ENCODE measurements at regions not wholly inside any gene's neighbourhood (a gene's known extent, or its start where the extent isn't known, plus 50 kb on each side); places are given as distances from the start of the nearest gene placed in this dataset.

DNA sequence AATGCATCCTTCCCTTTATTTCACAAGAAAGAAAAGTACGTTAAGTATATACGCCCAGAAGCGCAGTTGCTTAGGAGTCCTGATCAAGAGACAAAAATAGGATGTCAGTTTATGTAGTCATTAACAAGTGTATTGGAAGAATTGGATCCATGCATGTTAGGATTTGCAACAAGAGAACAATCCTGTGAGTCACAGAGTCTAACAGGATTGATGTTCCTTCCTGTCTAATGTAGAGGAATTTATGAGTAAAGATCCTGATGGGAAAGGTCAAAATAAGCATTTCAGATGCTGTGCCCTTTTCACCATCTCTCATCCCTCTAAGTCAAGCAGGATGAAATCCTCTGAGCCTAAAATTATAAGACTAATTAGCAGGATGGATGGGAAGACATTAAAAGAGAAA, 406.0 kb upstream of the GRIA1 start:
- FAIRE-seq, result no peak
- DNase-seq (ENCODE audit: low spot score in 2 of 2), result no peak

GRCh38 chr5:153086486-153086885, 404.0 kb upstream of the GRIA1 start:
- DNase-seq (ENCODE audit: low spot score in 2 of 2), result no peak
- no peak for FAIRE-seq

DNA sequence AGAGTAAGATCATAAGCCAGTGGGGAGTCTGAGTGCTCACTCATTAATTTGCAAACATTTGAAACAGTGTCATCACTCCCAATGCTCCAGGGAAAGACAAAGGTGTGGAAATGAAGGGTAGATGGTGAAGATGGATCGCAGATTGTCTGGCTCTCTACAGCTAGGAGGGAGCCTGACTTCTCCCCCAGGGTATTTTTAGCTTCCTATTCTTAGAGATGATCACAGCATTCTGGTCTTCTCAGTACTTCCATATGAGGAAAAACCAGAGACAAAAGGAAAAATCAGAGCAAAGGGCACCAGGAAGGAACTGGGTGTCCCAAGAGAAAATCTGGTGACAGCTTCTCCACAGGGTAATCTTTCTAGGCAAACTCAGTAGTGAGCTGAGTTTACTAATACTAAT, 401.9 kb upstream of the GRIA1 start:
- no peak for DNase-seq (ENCODE audit: low spot score in 2 of 2)
- FAIRE-seq, result no peak

- DNase-seq (ENCODE audit: low spot score in 2 of 2) (no peak), FAIRE-seq (no peak)
These were observed 396.1 kb upstream of the GRIA1 start for GRCh38 chr5:153094333-153094732.

DNA sequence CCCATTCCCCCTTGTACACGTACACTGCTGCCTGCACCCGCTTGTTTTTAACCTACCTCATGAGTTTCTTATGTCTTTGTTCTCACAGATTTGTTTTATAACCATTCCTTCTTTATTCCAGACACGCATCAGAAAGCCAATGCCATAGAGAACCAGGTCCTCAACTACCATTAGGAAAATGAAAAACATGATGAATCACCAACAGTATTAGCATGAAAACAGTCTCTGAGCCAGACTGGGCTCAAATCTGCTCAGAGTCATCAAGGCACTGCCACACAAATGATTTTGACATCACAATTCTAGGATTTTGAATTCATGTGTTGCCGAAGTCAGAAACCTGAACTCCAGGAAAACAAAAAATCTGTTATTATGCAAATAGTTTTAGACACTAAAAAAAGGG, 394.1 kb upstream of the GRIA1 start:
- FAIRE-seq, result no peak
- DNase-seq (ENCODE audit: low spot score in 2 of 2), result no peak

DNA sequence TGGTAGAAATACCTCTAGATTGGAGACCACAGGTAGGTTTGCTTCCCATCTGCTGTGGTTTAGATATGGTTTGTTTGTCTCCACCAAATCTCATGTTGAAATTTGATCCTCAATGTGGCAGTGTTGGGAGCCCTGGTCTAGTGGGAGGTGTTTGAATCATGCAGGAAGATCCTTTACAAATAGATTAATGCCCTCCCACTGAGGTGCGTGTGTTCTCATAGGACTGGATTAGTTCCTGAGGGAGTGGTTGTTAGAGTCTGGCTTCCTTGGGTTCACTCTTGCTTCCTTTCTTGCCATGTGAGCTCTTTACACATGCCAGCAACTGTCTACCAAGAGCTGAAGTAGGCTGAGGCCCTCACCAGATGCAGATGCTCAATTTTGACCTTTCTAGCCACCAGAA, 391.1 kb upstream of the GRIA1 start:
- FAIRE-seq (no peak), DNase-seq (ENCODE audit: low spot score in 2 of 2) (no peak)

GRCh38 chr5:153101235-153102180, 389.0 kb upstream of the GRIA1 start:
- DNase-seq (ENCODE audit: low spot score in 2 of 2) (no peak), FAIRE-seq (no peak)

DNA sequence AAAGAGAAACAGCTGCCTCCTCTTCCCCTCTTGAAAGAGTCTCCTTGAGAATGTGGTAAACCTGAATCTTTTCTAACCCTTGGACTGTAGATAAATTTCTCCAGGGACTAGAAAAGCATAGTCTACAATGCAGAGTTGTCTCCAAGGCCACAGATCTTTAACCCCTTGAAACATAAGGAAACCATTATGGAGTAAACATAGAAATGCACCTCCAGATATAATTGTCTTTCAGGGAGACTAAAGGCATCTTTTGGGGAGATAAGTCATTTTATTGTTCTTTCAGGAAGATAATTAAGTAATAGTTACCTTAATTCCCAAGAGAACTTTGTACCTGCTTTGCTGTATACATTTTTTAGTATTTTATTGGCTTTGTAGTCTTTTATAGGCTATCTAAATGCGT, 373.6 kb upstream of the GRIA1 start:
- DNase-seq (ENCODE audit: low spot score in 2 of 2) (no peak), FAIRE-seq (no peak)

- DNase-seq (ENCODE audit: low spot score in 2 of 2) (no peak), FAIRE-seq (no peak)
These were observed 372.5 kb upstream of the GRIA1 start for GRCh38 chr5:153118018-153118417.

GRCh38 chr5:153122403-153122802, 368.1 kb upstream of the GRIA1 start:
- DNase-seq (ENCODE audit: low spot score in 2 of 2), result no peak
- FAIRE-seq, result no peak

GRCh38 chr5:153130296-153130695, 360.2 kb upstream of the GRIA1 start:
- no peak for DNase-seq (ENCODE audit: low spot score in 2 of 2)
- no peak for FAIRE-seq

DNA sequence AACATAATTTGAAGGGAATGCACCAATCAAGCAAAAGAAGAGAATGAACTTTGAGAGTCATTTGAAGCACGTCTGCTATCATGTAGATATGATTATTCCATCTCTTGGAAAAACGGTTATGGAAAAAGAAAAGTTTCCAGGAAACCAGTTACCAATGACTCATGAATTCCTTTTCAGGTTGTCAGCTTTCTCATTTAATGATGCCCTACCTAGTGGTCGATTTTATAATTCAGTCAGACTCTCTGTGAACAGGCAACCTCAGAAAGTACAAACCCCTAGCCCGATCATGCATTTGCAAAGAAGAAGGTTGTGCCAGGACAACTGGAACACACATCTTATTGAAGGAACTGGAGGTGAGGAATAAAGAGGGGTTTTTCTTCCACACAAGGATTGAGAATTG, 355.1 kb upstream of the GRIA1 start:
- FAIRE-seq, result no peak
- DNase-seq (ENCODE audit: low spot score in 2 of 2), result no peak

DNA sequence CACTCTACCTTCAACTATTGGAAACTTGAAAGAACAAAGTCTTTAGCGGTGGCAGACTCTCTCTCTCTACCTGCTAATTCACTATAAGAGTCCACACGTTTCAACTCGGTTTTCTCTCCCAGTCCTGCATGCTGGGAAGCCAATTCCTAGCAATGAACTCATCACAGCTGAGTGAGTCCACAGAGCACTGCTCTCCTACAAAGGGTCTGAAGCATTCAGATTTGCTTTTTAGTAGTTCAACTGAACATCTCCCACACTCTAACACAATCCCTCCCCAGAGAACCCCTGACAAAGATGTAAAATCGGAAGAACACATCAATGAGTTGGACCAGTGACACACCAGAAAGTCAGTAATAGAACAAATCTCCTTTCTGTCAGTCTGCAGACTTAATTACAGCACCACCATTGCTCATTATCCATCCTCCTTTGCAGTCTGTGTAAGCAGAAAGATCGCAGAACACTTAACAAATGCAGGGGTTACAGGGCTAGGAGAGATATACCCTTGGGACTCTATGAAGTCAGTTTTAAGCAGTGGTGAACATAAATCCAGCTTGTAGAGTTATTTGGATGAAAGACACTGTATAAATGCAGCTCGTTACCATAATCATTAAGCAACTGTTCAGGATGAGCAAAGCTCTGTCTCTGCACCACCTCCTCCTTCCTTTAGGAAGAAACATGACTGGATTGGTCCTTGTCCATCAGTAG, 353.4 kb upstream of the GRIA1 start:
- DNase-seq (ENCODE audit: low spot score in 2 of 2), result no peak
- FAIRE-seq, result no peak

DNA sequence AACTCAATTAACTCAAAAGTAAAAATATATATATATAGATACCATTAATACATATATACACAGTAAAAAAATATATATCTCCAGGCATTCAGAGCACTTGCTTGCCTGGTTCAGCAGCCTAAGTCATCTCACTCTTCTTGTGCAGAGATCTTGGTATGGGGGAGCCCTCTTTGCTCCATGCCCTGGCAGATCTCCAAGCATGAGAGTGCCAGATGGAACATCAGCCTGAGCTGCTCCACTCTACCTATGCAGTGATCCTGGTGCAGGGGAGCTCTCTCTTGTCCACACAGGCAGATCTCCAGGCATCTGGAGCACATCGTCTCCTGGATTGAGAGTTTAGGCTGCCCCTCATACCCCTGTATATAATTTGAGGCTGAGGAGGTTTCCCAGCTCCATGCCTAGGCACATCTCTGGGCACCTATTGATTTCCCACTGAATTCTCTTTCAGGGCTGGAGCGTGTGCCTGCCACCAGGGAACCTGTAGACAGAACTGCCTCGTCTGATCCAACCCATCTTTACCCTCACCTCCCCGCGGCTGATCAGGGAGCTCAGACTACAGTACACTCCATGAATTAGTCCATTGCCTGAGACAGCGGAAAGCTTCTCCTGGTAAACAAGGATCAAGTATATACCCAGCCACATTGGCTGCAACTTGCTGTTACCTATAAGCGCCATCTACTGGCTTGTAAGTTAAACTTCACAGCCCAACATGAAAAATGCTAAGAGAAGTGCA, 342.4 kb upstream of the GRIA1 start:
- FAIRE-seq, result no peak
- DNase-seq (ENCODE audit: low spot score in 2 of 2), result no peak

DNA sequence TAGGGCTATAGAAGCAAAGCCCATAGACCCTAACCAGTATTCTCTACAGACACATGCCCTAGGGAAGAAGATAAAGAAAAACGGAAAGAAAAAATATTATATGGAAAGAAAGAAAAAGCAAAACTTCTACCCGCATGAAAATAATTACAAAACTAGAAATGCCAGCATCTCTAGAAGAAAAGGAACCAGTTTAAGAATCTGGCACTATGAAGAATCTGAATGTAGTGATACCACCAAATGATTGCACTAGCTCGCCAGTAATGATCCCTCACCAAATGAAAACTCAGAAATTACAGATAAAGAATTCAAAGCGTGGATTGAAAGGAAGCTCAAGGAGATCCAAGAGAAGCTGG, 341.9 kb upstream of the GRIA1 start:
- FAIRE-seq (no peak), DNase-seq (ENCODE audit: low spot score in 2 of 2) (no peak)

DNA sequence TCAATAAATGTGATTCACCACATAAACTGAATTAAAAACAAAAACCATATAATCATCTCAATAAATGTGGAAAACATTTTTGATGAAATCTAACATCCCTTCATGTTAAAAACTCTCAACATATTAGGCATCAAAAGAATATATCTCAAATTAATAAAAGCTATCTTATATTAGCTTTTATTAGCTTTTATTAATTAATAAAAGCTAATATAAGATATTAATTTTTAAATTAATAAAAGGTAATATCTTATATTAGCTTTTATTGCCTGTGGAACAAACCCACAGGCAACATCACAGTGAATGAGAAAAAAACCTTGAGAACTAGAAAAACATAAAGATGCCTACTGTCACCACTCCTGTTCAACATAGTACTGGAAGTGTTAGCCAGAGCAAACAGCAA, 338.9 kb upstream of the GRIA1 start:
- peak; percentile 66 for FAIRE-seq
- DNase-seq (ENCODE audit: low spot score in 2 of 2), result no peak

DNA sequence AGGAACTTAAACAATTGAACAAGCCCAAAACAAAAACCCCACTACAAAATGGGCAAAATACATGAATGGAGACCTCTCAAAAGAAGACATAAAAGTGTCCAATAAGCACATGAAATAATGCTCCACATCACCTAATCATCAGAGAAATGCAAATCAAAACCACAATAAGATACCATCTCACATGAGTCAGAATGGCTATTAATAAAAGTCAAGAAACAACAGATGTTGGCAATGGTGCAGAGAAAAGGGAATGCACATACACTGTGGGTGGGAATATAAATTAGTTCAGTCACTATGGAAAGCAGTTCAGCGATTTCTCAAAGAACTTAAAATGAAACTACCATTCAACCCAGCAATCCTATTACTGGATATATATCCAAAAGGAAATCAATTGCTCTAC, 337.4 kb upstream of the GRIA1 start:
- DNase-seq (ENCODE audit: low spot score in 2 of 2) (no peak), FAIRE-seq (no peak)

GRCh38 chr5:153157156-153157555, 333.3 kb upstream of the GRIA1 start:
- FAIRE-seq, result no peak

DNA sequence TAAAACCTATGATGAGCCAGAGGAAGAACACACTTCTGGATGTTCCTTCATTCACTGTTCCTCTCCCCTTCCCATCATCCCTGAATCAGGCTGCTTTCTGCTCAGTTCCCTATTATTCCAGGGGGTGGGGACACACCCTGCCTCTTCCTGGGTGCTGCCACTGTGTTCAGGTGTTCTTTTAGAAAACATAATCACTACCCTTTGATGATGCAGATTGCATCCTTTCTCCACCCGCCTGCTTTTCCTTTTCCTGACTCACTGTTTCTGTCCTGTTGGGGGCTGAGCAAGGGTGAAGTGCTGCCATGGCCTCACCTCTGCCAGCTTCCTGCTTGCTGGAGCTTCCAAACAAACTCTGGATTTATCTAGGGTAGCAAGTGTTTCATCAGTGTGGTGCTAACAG, 331.9 kb upstream of the GRIA1 start:
- no peak for DNase-seq (ENCODE audit: low spot score in 2 of 2)
- no peak for FAIRE-seq

More at GRCh38 chr5:153157156-153157555, 333.3 kb upstream of the GRIA1 start:
- DNase-seq (ENCODE audit: low spot score in 2 of 2), result no peak

- FAIRE-seq (no peak), DNase-seq (ENCODE audit: low spot score in 2 of 2) (no peak)
These were observed 330.9 kb upstream of the GRIA1 start for GRCh38 chr5:153159616-153160015.

DNA sequence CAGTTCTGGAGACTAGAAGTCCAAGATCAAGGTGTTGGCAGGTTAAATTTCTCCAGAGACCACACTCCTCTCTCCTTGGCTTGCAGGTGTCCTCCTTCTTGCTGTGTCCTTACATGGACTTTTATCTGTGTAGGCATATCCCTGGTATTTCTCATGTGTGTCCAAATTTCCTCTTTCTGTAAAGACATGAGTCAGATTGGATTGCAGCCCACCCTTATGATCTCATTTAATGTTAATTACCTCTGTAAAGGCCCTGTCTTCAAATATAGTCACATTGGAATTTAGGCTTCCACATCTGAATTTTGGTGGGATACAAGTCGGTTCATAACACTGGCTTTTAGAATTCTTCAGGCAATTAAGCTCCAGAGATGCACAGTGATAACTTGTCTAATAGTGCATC, 322.2 kb upstream of the GRIA1 start:
- FAIRE-seq (no peak), DNase-seq (ENCODE audit: low spot score in 2 of 2) (no peak)
